Stimulated activated CD8-positive, alpha-beta memory T cell treated with anti-CD3 and anti-CD28 coated beads, Interleukin-15, amount 100 ng/mL, for 4 hours (primary cell): ENCODE measurements at regions not wholly inside any gene's neighbourhood (a gene's known extent, or its start where the extent isn't known, plus 50 kb on each side); places are given as distances from the start of the nearest gene placed in this dataset.
"Not testable (repeated sequence)": the region's sequence is repeated elsewhere in the genome, so short reads cannot be mapped to it uniquely, and the experiment has no call there.

ENCODE experiments used
- DNase-seq, 2 donors: peaks; one replicate each; pipeline ENCODE4 v3.0.0-alpha.2; 2020; ENCODE audit warnings: low read depth in 2 of 2

DNA sequence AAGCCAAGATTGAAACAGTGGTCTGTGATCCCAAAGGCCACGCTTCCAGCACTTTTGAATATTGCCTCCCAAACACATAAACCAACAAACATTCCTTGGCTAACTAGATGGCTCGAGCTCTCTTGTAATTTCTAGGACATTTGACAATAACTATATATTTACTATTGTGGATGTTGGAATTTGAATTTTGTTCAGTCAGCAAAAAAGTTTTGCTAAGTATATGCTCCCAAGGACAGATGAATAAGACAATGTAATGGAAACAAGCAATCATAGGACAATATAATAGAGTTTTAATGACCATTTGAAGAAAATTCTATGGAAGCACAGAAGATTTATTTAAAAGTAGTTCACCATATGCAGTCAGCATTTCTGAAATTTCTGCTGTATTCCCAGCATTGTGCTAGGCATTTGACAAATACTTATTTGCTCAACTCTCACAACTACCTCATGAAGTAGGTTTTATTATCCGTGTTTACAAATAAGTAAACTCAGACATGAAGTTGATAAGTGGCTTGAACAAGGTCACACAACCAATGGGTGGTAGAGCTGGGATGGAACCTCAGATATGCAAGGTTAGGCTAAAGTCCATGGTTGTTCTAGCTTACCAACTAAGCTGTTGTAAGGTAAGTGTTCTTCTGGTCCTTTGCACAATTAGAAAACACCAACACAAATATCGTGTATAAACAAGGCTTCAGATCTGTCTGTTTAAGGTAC is 205.1 kb downstream of the NUFIP1 start:
- no peak for DNase-seq

DNA sequence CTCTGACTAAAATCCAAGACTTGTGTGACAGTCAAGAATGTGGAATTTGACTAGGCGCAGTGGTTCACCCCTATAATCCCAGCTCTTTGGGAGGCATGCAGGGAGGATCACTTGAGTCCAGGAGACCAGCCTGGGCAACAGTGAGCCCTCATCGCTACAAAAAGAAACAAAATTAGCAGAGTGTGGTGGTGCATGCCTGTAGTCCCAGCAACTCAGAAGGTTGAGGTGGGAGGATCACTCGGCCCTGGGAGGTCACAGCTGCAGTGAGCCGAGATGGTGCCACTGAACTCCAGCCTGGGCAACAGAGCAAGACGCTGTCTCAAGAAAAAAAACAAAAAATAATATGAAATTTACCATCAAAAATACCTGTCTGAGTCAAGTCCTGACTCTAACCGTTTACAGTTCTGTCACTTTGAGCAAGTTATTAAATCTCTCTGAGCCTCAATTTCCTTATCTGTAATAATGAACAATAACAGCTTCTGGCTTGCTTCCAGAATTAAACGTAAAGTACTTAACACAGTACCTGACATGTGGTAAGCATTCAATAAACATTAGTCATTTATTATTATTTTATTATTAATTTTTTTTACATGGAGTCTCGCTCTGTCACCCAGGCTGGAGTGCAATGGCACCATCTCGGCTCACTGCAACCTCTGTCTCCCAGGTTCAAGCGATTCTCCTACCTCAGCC is 204.6 kb upstream of the TSC22D1 start:
- no peak for DNase-seq

- DNase-seq, result no peak
Measured at GRCh38 chr13:44778761-44779484, 202.8 kb upstream of the TSC22D1 start.

DNA sequence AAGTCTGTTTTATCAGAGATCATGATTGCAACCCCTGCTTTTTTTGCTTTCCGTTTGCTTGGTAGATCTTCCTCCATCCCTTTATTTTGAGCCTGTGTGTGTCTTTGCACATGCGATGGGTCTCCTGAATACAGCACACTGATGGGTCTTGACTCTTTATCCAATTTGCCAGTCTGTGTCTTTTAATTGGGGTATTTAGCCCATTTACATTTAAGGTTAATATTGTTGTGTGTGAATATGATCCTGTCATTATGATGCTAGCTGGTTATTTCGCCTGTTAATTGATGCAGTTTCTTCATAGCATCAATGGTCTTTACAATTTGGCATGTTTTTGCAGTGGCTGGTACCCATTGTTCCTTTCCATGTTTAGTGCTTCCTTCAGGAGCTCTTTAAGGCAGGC is 199.2 kb upstream of the TSC22D1 start:
- not testable (repeated sequence) for DNase-seq

GRCh38 chr13:44770951-44771350 is 194.8 kb upstream of the TSC22D1 start:
- DNase-seq, result no peak

GRCh38 chr13:44769686-44770085 is 193.6 kb upstream of the TSC22D1 start:
- no peak for DNase-seq

DNA sequence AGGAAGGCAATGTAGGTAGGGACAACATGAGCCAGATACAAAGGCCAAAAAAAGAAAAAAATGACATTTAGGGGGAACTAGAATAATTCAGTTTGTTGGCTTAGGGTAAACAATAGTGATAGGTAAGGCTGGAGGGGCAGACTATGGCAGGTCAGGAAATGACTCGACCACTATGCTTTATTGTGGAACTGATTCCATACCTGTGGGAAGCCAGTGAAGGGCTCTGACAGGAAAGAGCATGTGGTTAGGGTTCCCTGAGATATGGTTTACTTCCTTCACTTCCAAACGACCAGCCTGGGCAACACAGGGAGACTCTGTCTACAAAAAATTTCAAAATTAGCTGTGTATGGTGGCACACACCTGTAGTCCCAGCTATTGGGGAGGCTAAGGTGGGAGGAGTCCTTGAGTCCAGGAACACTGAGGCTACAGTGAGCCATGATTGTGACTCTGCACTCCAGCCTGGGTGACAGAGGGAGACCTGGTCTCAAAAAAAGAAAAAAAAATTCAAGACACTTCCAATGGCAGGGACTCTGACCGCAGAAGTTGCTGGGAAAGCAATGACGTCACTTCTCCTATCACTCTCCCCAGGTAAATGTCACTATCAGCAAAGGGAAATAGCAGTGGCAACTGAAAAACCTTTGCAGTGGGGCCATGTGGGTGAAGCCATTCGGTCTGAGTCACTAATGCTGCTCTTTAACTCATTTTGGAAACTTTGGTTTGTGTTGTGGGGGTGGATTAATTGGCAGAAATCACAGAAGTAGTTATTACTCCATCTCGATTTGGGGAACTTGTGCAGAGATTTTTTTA is 192.8 kb upstream of the TSC22D1 start:
- peak in 1 of 2 donors; percentile 7 for DNase-seq

DNA sequence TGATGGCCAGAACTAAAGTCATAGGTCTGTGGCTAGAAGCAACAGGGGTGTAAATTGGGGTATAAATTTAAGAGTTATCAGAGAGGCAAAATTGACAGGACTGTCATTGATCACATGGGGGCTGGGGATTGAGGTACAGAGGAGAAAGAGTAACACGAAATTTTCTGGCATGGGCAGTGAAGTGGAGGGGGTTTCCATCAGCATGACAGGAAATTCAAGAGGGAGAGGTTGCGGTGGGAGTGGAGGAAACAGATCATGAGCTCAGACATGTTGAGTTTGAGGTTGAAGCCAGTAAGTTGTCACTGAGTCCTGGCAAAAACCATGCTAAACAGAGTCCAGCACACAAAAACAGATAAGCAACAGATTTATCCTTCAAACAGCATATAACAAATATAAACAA is 192.1 kb upstream of the TSC22D1 start:
- DNase-seq, result peak in 1 of 2 donors; percentile 25

- no peak for DNase-seq
Measured at GRCh38 chr13:44765001-44765471, 188.9 kb upstream of the TSC22D1 start.

- DNase-seq, result no peak
Measured at GRCh38 chr13:44764302-44764692, 188.2 kb upstream of the TSC22D1 start.

GRCh38 chr13:44763615-44764301 is 187.6 kb upstream of the TSC22D1 start:
- DNase-seq, result no peak

DNA sequence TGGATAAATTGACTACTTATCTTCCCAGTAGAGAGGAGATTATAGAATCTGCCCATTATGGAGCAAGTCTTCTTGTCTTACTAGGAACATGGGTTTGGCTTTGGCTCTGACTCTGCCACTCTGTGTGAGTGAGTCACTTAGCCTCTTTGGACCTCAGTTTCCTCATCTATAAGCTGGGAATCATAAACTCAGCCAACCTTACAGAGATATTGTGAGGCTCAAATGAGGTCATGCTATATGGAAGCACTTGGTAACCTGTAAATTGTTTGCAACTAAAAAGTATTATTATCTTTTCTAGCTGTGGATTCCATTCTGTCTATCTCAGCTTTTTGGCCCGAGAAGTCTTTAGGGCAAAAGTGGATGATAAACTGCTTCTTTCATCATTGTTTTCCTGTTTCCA is 186.8 kb upstream of the TSC22D1 start:
- no peak for DNase-seq

DNA sequence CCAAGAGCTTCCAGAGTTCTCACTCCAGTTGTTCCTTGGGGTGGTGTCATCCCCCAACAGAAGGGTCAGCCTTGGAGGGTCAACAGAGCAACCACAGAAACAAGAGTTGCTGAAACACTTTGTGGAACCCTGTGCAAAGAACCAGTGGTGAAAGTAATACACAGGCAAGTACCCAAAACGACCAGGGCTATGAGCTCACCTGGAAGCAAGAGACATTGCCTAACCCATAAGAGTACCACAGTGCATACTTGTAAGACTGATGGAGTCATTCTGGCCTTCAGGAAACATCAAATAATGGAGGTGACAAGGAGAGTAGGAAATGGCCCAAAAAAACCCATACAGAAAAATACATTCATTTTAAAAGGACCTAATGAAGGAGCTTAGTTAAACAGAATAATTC is 184.3 kb upstream of the TSC22D1 start:
- DNase-seq, result no peak

DNA sequence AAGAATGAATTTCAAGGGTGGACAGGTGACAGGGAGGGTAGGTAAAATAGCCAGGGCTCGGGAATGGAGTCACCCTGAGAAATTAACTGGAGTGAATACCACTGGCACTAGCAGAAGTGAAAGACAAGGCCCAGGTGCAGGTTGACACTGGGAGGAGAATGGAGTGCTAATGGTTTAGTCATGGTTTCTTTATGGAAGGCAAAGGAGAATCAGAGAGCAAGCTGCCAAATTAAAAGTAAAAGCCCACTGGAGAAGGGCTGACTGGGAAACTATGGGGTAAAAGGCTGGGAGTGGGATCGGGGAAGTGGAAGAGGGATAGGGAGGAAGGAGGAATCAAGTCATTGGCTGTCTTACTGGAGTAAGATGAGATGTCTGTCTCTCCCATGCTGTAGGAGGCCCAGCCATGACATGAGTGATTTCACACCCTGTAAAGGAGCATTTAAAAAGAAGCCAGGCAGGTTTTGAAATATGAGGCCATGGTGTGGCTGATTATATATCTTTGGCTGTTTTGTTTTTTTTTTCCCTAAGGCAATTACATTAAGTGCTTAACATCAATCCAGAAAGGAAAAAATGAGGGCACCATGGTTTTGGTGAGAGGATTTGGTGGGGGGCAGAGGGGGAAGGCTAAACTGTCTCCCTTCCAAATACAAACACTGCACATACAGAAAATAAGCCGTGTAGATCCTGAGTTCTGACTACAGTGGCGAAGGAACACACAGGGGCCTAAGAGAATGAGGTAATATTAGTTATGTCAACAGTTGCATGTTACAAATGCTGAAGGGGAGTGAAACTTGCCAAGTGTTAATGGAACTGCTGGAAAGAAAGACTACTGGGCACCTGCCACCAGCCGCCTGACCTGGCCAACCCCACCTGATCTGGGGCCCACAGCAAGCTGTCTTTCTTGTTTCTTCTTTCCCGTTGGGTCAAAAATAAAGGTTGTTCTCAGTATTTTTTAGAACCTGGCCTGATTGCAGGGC is 183.5 kb upstream of the TSC22D1 start:
- DNase-seq, result no peak

- no peak for DNase-seq
Measured at GRCh38 chr13:44758630-44759383, 182.7 kb upstream of the TSC22D1 start.

GRCh38 chr13:44757671-44758070 is 181.5 kb upstream of the TSC22D1 start:
- no peak for DNase-seq

GRCh38 chr13:44756276-44756810 is 180.2 kb upstream of the TSC22D1 start:
- no peak for DNase-seq

GRCh38 chr13:44755872-44756271 is 179.7 kb upstream of the TSC22D1 start:
- no peak for DNase-seq

- DNase-seq, result no peak
Measured at GRCh38 chr13:44752164-44752563, 176.0 kb upstream of the TSC22D1 start.
